ENCODE measurements at regions not wholly inside any gene's neighbourhood (a gene's known extent, or its start where the extent isn't known, plus 50 kb on each side); places are given as distances from the start of the nearest gene placed in this dataset.

DNA sequence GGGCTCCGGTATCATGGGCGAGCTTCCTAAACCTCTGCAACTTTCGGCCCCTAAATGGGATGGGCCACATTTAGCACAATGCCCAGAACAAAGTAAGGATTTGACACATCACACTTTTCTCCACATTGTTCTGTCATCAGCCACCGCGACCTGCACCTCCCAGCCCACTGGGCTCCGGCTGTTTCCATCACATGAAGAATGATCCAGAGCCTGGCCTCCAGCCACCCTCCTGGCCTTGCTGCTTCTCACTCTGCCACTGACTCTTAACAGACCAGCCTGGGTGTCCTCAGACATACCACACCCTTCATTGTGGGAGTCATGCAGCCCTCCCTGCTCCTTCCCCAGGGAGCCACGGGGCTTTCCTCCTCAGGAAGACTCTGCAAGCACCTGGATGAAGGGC is 113.7 kb downstream of the IGLL1 start:
- TF ChIP-seq POLR2AphosphoS5 (IDR thresholded peaks at IDR 0.05): no peak
- TF ChIP-seq, protein P1, sequence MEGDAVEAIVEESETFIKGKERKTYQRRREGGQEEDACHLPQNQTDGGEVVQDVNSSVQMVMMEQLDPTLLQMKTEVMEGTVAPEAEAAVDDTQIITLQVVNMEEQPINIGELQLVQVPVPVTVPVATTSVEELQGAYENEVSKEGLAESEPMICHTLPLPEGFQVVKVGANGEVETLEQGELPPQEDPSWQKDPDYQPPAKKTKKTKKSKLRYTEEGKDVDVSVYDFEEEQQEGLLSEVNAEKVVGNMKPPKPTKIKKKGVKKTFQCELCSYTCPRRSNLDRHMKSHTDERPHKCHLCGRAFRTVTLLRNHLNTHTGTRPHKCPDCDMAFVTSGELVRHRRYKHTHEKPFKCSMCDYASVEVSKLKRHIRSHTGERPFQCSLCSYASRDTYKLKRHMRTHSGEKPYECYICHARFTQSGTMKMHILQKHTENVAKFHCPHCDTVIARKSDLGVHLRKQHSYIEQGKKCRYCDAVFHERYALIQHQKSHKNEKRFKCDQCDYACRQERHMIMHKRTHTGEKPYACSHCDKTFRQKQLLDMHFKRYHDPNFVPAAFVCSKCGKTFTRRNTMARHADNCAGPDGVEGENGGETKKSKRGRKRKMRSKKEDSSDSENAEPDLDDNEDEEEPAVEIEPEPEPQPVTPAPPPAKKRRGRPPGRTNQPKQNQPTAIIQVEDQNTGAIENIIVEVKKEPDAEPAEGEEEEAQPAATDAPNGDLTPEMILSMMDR (IDR thresholded peaks at IDR 0.05): no peak
